Hepatocyte (in vitro differentiated cells): ENCODE measurements at regions not wholly inside any gene's neighbourhood (a gene's known extent, or its start where the extent isn't known, plus 50 kb on each side); places are given as distances from the start of the nearest gene placed in this dataset.
"Not testable (repeated sequence)": the region's sequence is repeated elsewhere in the genome, so short reads cannot be mapped to it uniquely, and the experiment has no call there.

ENCODE experiments used
- DNase-seq: peaks from one replicate; pipeline ENCODE4 v3.0.0-alpha.2; 2016; ENCODE audit warnings: low spot score
- H2AFZ ChIP-seq: fragments of 200-600 bp; sonication (generic); 2 replicates; pipeline ENCODE4 v1.6.0; 2016; ENCODE audit warnings: antibody characterized with exemption, mild to moderate bottlenecking
- H3K27ac ChIP-seq: fragments of 200-600 bp; sonication (generic); 2 replicates; pipeline ENCODE4 v1.5.1; 2016; ENCODE audit warnings: mild to moderate bottlenecking
- H3K27me3 ChIP-seq: fragments of 200-600 bp; sonication (generic); 2 replicates; pipeline ENCODE4 v1.6.1; 2016
- H3K36me3 ChIP-seq: fragments of 200-600 bp; sonication (generic); replicated peaks from 2 replicates; pipeline ENCODE4 v1.5.1; 2016; ENCODE audit warnings: low read depth; ENCODE audit not compliant: insufficient read depth
- H3K4me1 ChIP-seq: fragments of 200-600 bp; sonication (generic); 2 replicates; pipeline ENCODE4 v1.5.1; 2016; ENCODE audit warnings: mild to moderate bottlenecking, moderate library complexity; ENCODE audit not compliant: insufficient read depth
- H3K4me2 ChIP-seq: fragments of 200-600 bp; sonication (generic); 2 replicates; pipeline ENCODE4 v1.6.0; 2016
- H3K4me3 ChIP-seq: fragments of 200-600 bp; sonication (generic); 2 replicates; pipeline ENCODE4 v1.5.1; 2016; ENCODE audit warnings: mild to moderate bottlenecking
- H3K79me2 ChIP-seq: fragments of 200-600 bp; sonication (generic); 2 replicates; pipeline ENCODE4 v1.6.0; 2017; ENCODE audit warnings: mild to moderate bottlenecking
- H3K9me2 ChIP-seq: fragments of 200-600 bp; sonication (generic); replicated peaks from 2 replicates; pipeline ENCODE4 v1.6.0; 2017; ENCODE audit warnings: mild to moderate bottlenecking; ENCODE audit not compliant: insufficient read depth
- H3K9me3 ChIP-seq: fragments of 200-600 bp; sonication (generic); 2 replicates; pipeline ENCODE4 v1.5.1; 2016; ENCODE audit warnings: low read depth, mild to moderate bottlenecking
- H4K20me1 ChIP-seq: fragments of 200-600 bp; sonication (generic); 2 replicates; pipeline ENCODE4 v1.6.0; 2016; ENCODE audit warnings: mild to moderate bottlenecking; ENCODE audit not compliant: insufficient read depth, poor library complexity, severe bottlenecking
- EZH2 ChIP-seq: fragments of 200-600 bp; sonication (generic); IDR thresholded peaks from 2 replicates; pipeline ENCODE4 v1.6.1; 2016; ENCODE audit warnings: antibody characterized with exemption, mild to moderate bottlenecking, borderline replicate concordance
- EZH2phosphoT487 ChIP-seq: fragments of 200-600 bp; sonication (generic); IDR thresholded peaks from one replicate; pipeline ENCODE4 v1.6.1; 2018; ENCODE audit warnings: antibody characterized with exemption, mild to moderate bottlenecking, low read depth, moderate library complexity; ENCODE audit not compliant: unreplicated experiment, severe bottlenecking
- whole genome bisulfite sequencing: methylation state at CpG from one replicate; pipeline ENCODE4 v1.1.6; 2016; ENCODE audit warnings: low lambda C conversion rate; ENCODE audit errors: missing lambda C conversion rate; 5-methylcytosine and 5-hydroxymethylcytosine counted together
- TF ChIP-seq, protein P1 (sequence below): fragments of 200-600 bp; sonication (generic); IDR thresholded peaks from 2 replicates; pipeline ENCODE4 v1.5.1; 2016; ENCODE audit warnings: antibody characterized with exemption, mild to moderate bottlenecking; ENCODE audit not compliant: poor library complexity

DNA sequence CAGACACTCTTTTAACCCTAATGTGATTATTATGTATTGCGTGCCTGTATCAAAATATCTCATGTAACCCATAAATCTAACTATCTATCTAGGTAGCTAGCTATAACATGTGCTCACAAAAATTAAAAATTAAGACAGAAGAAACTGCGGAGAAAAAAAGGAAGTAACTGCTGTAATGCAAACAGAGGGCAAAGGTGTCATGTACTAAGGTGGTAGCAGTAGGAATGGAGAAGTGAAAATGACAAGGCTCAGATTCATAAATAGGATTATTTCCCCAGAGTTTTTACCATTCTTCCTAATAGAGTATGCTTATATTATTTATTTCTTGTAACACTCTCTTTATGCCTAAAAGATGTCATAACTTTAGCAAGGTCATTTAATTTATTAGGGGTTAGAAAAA, 1527.5 kb upstream of the C9orf72 start:
- Histone ChIP-seq H3K4me3 (no peak overlapping the region), H3K9me2 (no peaks in the 10 kb centered on the region), H3K36me3 (no peaks in the 10 kb centered on the region), H3K27me3 (peaks cover 3% of the 10 kb centered on the region), H3K4me2 (no peak overlapping the region), H4K20me1 (no peaks in the 10 kb centered on the region), H3K4me1 (no peaks in the 10 kb centered on the region), H3K9me3 (no peaks in the 10 kb centered on the region), H2AFZ (no peak overlapping the region), H3K27ac (no peak overlapping the region), H3K79me2 (no peaks in the 10 kb centered on the region)
- WGBS: 51% methylated on average over 2 of the region's 2 CpGs
- DNase-seq: no peak
- TF ChIP-seq EZH2phosphoT487 (no peak), EZH2 (no peak)
- TF ChIP-seq, protein P1, sequence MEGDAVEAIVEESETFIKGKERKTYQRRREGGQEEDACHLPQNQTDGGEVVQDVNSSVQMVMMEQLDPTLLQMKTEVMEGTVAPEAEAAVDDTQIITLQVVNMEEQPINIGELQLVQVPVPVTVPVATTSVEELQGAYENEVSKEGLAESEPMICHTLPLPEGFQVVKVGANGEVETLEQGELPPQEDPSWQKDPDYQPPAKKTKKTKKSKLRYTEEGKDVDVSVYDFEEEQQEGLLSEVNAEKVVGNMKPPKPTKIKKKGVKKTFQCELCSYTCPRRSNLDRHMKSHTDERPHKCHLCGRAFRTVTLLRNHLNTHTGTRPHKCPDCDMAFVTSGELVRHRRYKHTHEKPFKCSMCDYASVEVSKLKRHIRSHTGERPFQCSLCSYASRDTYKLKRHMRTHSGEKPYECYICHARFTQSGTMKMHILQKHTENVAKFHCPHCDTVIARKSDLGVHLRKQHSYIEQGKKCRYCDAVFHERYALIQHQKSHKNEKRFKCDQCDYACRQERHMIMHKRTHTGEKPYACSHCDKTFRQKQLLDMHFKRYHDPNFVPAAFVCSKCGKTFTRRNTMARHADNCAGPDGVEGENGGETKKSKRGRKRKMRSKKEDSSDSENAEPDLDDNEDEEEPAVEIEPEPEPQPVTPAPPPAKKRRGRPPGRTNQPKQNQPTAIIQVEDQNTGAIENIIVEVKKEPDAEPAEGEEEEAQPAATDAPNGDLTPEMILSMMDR: no peak

DNA sequence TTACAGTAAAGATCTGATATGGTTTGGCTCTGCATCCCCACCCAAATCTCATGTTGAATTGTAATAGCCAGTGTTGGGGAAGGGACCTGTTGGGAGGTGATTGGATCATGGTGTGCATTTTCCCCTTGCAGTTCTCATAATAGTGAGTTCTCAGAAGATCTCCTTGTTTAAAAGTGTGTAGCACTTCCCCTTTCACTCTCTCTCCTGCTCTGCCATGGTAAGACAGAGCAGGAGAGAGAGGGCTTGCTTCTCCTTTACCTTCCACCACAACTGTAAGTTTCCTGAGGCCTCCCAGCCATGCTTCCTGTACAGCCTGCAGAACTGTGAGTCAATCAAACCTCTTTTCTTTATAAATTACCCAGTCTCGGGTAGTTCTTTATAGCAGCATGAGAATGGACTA, 1530.9 kb upstream of the C9orf72 start:
- not testable (repeated sequence) for DNase-seq, H3K4me3 ChIP-seq, H3K9me3 ChIP-seq, H4K20me1 ChIP-seq, H3K27ac ChIP-seq, H3K27me3 ChIP-seq, H3K4me1 ChIP-seq, H3K79me2 ChIP-seq, H3K36me3 ChIP-seq, H3K4me2 ChIP-seq, H2AFZ ChIP-seq, H3K9me2 ChIP-seq
- WGBS: 52% methylated on average over 1 of the region's 1 CpG

DNA sequence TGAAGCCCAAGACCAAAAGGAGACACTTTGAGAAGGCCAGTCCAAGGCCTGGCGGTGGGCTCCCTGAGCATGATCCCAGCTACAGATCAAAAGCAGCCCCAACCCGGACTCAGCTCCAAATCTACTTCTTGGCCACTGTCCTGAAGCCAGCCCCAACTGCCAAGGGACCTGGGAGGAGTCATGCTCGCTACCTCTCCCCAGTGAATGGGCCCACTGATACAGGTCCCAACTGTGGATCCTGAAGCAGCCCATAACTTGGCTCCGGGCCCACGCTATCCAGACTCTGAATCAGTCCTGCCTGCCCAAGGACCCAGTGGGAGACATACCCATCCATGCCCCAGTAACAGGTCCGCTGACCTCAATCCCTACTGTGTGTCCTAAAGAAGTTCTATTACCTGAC, 1545.3 kb upstream of the C9orf72 start:
- DNase-seq: no peak
- H3K9me2 ChIP-seq: no peaks in the 10 kb centered on the region
- H3K27ac ChIP-seq: no peak overlapping the region
- H3K27me3 ChIP-seq: no peaks in the 10 kb centered on the region
- no peaks in the 10 kb centered on the region for H3K79me2 ChIP-seq
- H4K20me1 ChIP-seq: no peaks in the 10 kb centered on the region
- no peak overlapping the region for H2AFZ ChIP-seq
- TF ChIP-seq EZH2phosphoT487 (no peak), EZH2 (no peak)
- TF ChIP-seq, protein P1: no peak
- no peaks in the 10 kb centered on the region for H3K36me3 ChIP-seq
- 75% methylated on average over 6 of the region's 6 CpGs for WGBS
- no peak overlapping the region for H3K4me2 ChIP-seq
- no peak overlapping the region for H3K4me3 ChIP-seq
- no peaks in the 10 kb centered on the region for H3K9me3 ChIP-seq
- no peaks in the 10 kb centered on the region for H3K4me1 ChIP-seq

DNA sequence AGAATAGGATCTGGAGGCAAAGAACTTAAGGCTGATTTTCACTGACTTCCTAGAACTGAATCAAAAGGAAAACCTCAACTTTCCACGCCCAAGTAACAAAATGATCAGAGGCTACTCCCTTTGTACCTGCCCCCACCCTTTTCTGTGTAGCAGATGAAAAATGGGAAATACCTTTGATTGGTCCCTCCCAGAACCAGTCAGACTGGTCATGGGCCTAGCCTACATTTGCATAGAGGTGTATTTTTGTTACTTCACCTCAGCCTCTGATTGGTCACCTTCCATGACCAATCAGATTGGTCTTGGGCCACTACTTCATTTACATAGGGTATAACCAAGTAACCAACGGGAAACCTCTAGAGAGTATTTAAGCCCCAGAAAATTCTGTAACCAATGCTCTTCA, 1553.5 kb upstream of the C9orf72 start:
- no peak overlapping the region for H3K27ac ChIP-seq
- H3K9me3 ChIP-seq: peaks cover 3% of the 10 kb centered on the region
- no peak overlapping the region for H2AFZ ChIP-seq
- no peaks in the 10 kb centered on the region for H3K79me2 ChIP-seq
- H4K20me1 ChIP-seq: no peaks in the 10 kb centered on the region
- H3K4me2 ChIP-seq: no peak overlapping the region
- no peaks in the 10 kb centered on the region for H3K27me3 ChIP-seq
- no peaks in the 10 kb centered on the region for H3K36me3 ChIP-seq
- H3K4me1 ChIP-seq: no peaks in the 10 kb centered on the region
- no peak overlapping the region for H3K4me3 ChIP-seq
- no peak for DNase-seq
- 84% methylated on average over 2 of the region's 2 CpGs for WGBS
- H3K9me2 ChIP-seq: no peaks in the 10 kb centered on the region
- TF ChIP-seq, protein P1: no peak
- TF ChIP-seq EZH2 (no peak), EZH2phosphoT487 (no peak)
